Astrocyte of the cerebellum (primary cell): ENCODE measurements at regions not wholly inside any gene's neighbourhood (a gene's known extent, or its start where the extent isn't known, plus 50 kb on each side); places are given as distances from the start of the nearest gene placed in this dataset.
"Not testable (repeated sequence)": the region's sequence is repeated elsewhere in the genome, so short reads cannot be mapped to it uniquely, and the experiment has no call there.

ENCODE experiments used
- DNase-seq: peaks from one replicate; pipeline ENCODE4 v3.0.0-alpha.2; 2011; ENCODE audit warnings: low read depth
- H3K4me3 ChIP-seq: 2 replicates; pipeline ENCODE4 v1.5.1; 2011; ENCODE audit warnings: mild to moderate bottlenecking, low read depth, low read length, moderate library complexity
- in situ Hi-C: cut with HindIII; loops from 2 replicates; pipeline ENCODE4 v1.10.0; 2017; ENCODE audit warnings: low sequenced_read_pairs
- TF ChIP-seq, protein P1 (sequence below): IDR thresholded peaks from 2 replicates; pipeline ENCODE4 v1.5.1; 2012; ENCODE audit warnings: low read length, low read depth, moderate library complexity, mild to moderate bottlenecking; ENCODE audit errors: missing control alignments

DNA sequence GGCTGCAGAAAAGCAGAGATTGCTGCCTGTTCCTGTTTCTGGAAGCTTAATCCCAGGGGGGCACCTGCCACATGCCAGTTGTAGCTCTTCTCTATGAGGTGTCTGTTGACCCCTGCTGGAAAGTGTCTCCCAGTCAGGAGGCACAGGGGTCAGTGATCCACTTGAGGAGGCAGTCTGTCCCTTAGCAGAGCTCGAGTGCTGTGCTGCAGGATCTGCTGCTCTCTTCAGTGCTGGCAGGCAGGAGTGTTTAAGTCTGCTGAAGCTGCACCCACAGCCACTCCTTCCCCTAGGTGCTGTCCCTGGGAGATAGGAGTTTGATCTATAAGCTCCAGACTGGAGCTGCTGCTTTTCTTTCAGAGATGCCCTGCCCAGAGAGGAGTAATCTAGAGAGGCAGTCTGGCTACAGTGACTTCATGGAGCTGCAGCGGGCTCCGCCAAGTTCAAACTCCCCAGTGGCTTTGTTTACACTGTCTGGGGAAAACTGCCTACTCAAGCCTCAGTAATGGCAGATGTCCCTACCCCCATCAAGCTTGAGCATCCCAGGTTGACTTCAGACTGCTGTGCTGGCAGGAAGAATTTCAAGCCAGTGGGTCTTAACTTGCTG, 57.6 kb upstream of the CROT start:
- in situ Hi-C loops = no loop called here
- no peak overlapping the region for H3K4me3 ChIP-seq
- DNase-seq = no peak
- TF ChIP-seq, protein P1, sequence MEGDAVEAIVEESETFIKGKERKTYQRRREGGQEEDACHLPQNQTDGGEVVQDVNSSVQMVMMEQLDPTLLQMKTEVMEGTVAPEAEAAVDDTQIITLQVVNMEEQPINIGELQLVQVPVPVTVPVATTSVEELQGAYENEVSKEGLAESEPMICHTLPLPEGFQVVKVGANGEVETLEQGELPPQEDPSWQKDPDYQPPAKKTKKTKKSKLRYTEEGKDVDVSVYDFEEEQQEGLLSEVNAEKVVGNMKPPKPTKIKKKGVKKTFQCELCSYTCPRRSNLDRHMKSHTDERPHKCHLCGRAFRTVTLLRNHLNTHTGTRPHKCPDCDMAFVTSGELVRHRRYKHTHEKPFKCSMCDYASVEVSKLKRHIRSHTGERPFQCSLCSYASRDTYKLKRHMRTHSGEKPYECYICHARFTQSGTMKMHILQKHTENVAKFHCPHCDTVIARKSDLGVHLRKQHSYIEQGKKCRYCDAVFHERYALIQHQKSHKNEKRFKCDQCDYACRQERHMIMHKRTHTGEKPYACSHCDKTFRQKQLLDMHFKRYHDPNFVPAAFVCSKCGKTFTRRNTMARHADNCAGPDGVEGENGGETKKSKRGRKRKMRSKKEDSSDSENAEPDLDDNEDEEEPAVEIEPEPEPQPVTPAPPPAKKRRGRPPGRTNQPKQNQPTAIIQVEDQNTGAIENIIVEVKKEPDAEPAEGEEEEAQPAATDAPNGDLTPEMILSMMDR = no peak

DNA sequence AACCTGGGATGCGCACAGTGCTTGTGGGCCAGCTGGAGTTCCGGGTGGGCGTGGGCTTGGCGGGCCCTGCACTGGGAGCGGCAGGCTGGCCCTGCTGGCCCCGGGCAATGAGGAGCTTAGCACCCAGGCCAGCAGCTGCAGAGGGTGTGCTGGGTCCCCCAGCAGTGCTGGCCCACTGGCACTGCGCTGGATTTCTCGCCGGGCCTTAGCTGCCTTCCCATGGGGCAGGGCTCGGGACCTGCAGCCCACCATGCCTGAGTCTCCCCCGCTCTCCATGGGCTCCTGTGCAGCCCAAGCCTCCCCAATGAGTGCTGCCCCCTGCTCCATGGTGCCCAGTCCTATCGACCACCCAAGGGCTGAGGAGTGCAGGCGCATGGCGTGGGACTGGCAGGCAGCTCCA, 56.7 kb upstream of the CROT start:
- DNase-seq, H3K4me3 ChIP-seq, in situ Hi-C loops: not testable (repeated sequence)

DNA sequence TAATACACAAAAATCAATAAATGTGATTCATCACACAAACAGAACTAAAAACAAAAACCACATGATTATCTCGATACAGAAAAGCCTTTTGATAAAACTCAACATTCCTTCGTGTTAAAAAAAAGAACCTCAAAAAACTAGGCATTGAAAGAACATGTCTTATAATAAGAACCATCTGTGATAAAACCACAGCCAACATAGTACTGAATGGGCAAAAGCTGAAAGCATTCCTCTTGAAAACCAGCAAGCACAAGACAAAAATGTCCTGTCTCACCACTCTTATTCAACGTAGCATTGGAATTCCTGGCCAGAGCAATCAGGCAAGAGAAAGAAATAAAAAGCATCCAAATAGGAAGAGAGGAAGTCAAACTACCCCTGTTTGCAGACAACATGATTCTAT, 49.9 kb upstream of the CROT start:
- H3K4me3 ChIP-seq, in situ Hi-C loops: not testable (repeated sequence)
- DNase-seq = peak; percentile 18
